ENCODE measurements at regions not wholly inside any gene's neighbourhood (a gene's known extent, or its start where the extent isn't known, plus 50 kb on each side); places are given as distances from the start of the nearest gene placed in this dataset.

- TF ChIP-seq POLR2A (IDR thresholded peaks at IDR 0.05; ENCODE audit: low read length) (no peak), GATA1 (IDR thresholded peaks at IDR 0.05; ENCODE audit: low read depth, low read length) (no peak)
These were observed 60.1 kb upstream of the CCND2 start for GRCh38 chr12:4213471-4213870.

All from erythroblast (primary cell).